AG09309 (cell line): ENCODE measurements at regions not wholly inside any gene's neighbourhood (a gene's known extent, or its start where the extent isn't known, plus 50 kb on each side); places are given as distances from the start of the nearest gene placed in this dataset.

Source experiments
- DNase-seq: peaks from one replicate; pipeline ENCODE4 v3.0.0-alpha.2; 2010; ENCODE audit warnings: low read depth
- H3K4me3 ChIP-seq: 2 replicates; pipeline ENCODE4 v1.5.1; 2011; ENCODE audit warnings: mild to moderate bottlenecking, low read depth, low read length, moderate library complexity; ENCODE audit not compliant: control insufficient read depth
- TF ChIP-seq, protein P1 (sequence below): IDR thresholded peaks from 2 replicates; pipeline ENCODE4 v1.5.1; 2011; ENCODE audit warnings: mild to moderate bottlenecking, low read depth, low read length, inconsistent platforms; ENCODE audit not compliant: insufficient read depth, control insufficient read depth; ENCODE audit errors: missing control alignments

- TF ChIP-seq, protein P1, sequence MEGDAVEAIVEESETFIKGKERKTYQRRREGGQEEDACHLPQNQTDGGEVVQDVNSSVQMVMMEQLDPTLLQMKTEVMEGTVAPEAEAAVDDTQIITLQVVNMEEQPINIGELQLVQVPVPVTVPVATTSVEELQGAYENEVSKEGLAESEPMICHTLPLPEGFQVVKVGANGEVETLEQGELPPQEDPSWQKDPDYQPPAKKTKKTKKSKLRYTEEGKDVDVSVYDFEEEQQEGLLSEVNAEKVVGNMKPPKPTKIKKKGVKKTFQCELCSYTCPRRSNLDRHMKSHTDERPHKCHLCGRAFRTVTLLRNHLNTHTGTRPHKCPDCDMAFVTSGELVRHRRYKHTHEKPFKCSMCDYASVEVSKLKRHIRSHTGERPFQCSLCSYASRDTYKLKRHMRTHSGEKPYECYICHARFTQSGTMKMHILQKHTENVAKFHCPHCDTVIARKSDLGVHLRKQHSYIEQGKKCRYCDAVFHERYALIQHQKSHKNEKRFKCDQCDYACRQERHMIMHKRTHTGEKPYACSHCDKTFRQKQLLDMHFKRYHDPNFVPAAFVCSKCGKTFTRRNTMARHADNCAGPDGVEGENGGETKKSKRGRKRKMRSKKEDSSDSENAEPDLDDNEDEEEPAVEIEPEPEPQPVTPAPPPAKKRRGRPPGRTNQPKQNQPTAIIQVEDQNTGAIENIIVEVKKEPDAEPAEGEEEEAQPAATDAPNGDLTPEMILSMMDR, result no peak
- H3K4me3 ChIP-seq, result no peak overlapping the region
- DNase-seq, result no peak
These were observed 53.1 kb upstream of the SLC7A14 start for GRCh38 chr3:170638988-170639387.

DNA sequence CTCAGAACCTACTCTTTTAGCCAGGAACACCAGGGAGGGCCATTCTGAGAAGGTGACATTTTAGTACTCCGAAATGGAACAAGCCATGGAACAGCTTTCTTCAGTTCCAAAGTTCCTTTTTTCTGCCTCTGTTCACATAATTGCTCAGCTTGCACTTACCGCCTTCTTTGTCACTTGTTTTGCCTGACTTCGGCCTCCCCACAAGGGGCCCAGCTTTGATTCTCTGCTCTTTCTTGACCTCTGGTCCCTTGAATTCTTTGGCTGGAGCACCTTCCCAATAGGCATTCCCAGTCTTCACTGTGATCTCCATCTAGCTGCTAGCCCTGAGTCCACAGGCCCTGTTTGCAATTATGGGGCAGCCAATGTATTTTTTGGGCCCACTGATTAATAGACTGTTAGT is 51.4 kb upstream of the SLC7A14 start:
- no peak overlapping the region for H3K4me3 ChIP-seq
- DNase-seq, result no peak
- TF ChIP-seq, protein P1, result no peak

DNA sequence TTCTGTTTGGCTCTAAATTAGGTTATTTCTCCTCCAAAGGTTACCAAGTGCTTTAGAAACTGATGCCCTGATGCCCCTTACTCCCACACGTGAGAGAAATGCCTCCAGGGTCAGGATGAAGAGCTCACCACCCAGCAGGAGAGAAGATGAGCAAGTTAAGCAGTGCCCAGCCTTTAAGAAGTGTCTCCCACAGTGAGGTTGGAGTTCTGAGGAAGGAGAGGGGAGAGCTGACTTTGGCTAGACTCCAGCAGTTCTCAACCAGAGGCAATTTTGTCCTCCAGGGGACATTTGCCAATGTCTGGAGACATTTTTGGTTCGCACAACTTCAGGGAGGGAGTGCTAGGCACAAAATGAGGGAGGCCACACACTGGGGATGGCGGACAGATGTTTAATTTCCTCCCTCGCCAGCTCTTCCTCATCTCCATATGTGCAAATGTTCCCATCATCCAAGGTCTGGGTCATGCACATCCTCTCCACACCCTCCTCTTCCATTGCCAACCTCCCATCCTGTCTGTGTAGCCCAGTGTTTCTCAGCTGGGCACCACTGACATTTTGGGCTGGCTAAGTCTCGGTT is 50.6 kb upstream of the SLC7A14 start:
- no peak overlapping the region for H3K4me3 ChIP-seq
- DNase-seq, result no peak
- TF ChIP-seq, protein P1, result no peak
